Lung (tissue), 11 donors: ENCODE measurements at regions not wholly inside any gene's neighbourhood (a gene's known extent, or its start where the extent isn't known, plus 50 kb on each side); places are given as distances from the start of the nearest gene placed in this dataset.

Experiments
- ATAC-seq: fragments of 200-7000 bp; cut with Tn5 transposase; one replicate; pipeline ENCODE4 v1.9.1; 2020; ENCODE audit warnings: moderate number of reproducible peaks; ENCODE audit not compliant: insufficient read depth, low FRiP score
- DNase-seq, 3 donors: peaks; one replicate each; pipeline ENCODE4 v3.0.0-alpha.2; 2013 to 2017
- H3K27ac ChIP-seq, 2 donors: one replicate each; pipeline ENCODE4 v1.5.1; 2013; ENCODE audit warnings: mild to moderate bottlenecking in 2 of 2, moderate library complexity in 2 of 2, control low read depth in 1 of 2, inconsistent platforms in 1 of 2, low read depth in 1 of 2, low read length in 1 of 2
- H3K27me3 ChIP-seq, 3 donors: one replicate each; pipeline ENCODE4 v1.5.1; 2013; ENCODE audit warnings: low read length in 2 of 3; ENCODE audit not compliant: control insufficient read depth in 3 of 3, insufficient read depth in 3 of 3
- H3K36me3 ChIP-seq, 4 donors: one replicate each; pipeline ENCODE4 v1.5.1; 2013; ENCODE audit warnings: low read length in 4 of 4, mild to moderate bottlenecking in 1 of 4, moderate library complexity in 1 of 4; ENCODE audit not compliant: control insufficient read depth in 4 of 4, insufficient read depth in 4 of 4
- H3K4me1 ChIP-seq, 5 donors: one replicate each; pipeline ENCODE4 v1.5.1; 2013; ENCODE audit warnings: low read length in 5 of 5, mild to moderate bottlenecking in 2 of 5, moderate library complexity in 1 of 5; ENCODE audit not compliant: control insufficient read depth in 5 of 5, insufficient read depth in 5 of 5
- H3K4me3 ChIP-seq: one replicate; pipeline ENCODE4 v1.5.1; 2013; ENCODE audit warnings: mild to moderate bottlenecking, control low read depth, moderate library complexity
- H3K9ac ChIP-seq, 2 donors: one replicate each; pipeline ENCODE4 v1.5.1; 2013; ENCODE audit warnings: low read length in 2 of 2, control low read depth in 1 of 2; ENCODE audit not compliant: insufficient read depth in 1 of 2
- H3K9me3 ChIP-seq, 4 donors: one replicate each; pipeline ENCODE4 v1.5.1; 2013; ENCODE audit warnings: low read length in 3 of 4, mild to moderate bottlenecking in 1 of 4, moderate library complexity in 1 of 4; ENCODE audit not compliant: control insufficient read depth in 4 of 4, insufficient read depth in 3 of 4
- WGBS, 2 donors: extraction: QIAGEN DNeasy Blood & Tissue Kit; methylation state at CpG; one replicate each; pipeline ENCODE4 v1.1.7; 2013; 5-methylcytosine and 5-hydroxymethylcytosine counted together
- TF ChIP-seq, protein P1 (sequence below): IDR thresholded peaks from 2 replicates; pipeline ENCODE4 v1.5.1; 2012; ENCODE audit warnings: mild to moderate bottlenecking; ENCODE audit errors: control extremely low read depth, extremely low read depth
- donor health status: control.
- donor health status: control.
- donor health status: Bipolar disorder and iron deficiency.
- donor health status: healthy.
- donor health status: DM: yes; HTN: yes; CAD: no.

- Histone ChIP-seq H3K4me3 (no peak overlapping the region), H3K9ac (no peak overlapping the region), H3K4me1 (peaks cover 0 to 15% (median 0%) of the 10 kb centered on the region in 5 donors), H3K27ac (no peak overlapping the region), H3K9me3 (no peaks in the 10 kb centered on the region), H3K27me3 (no peaks in the 10 kb centered on the region), H3K36me3 (no peaks in the 10 kb centered on the region)
- TF ChIP-seq, protein P1, sequence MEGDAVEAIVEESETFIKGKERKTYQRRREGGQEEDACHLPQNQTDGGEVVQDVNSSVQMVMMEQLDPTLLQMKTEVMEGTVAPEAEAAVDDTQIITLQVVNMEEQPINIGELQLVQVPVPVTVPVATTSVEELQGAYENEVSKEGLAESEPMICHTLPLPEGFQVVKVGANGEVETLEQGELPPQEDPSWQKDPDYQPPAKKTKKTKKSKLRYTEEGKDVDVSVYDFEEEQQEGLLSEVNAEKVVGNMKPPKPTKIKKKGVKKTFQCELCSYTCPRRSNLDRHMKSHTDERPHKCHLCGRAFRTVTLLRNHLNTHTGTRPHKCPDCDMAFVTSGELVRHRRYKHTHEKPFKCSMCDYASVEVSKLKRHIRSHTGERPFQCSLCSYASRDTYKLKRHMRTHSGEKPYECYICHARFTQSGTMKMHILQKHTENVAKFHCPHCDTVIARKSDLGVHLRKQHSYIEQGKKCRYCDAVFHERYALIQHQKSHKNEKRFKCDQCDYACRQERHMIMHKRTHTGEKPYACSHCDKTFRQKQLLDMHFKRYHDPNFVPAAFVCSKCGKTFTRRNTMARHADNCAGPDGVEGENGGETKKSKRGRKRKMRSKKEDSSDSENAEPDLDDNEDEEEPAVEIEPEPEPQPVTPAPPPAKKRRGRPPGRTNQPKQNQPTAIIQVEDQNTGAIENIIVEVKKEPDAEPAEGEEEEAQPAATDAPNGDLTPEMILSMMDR = no peak
- DNase-seq (no peak), ATAC-seq (no peak)
- 59 to 65% methylated on average over 5 of the region's 5 CpGs for WGBS, 2 donors
These were observed 124.2 kb downstream of the APIP start for GRCh38 chr11:34791780-34792542.

DNA sequence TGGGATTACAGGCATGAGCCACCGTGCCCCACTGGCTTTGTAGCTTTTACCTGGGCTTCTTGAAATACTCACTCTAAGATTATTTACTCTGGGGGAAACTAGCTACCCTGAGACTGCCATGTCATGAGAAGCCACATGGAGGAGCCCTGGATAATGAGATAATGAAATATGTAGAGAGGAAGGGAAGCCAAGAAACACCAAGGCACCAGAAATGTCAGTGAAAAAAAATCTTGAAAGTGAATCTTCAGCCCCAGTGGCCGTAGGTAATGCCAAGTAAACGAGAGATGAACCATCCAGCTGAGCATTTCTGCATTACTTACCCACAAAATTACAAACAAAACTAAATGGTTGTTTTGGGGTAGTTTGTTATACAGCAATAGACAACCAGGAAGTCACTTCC lies 125.6 kb downstream of the APIP start:
- Histone ChIP-seq H3K4me3 (no peak overlapping the region), H3K9me3 (no peaks in the 10 kb centered on the region), H3K27me3 (no peaks in the 10 kb centered on the region), H3K4me1 (peaks cover 0 to 15% (median 0%) of the 10 kb centered on the region in 5 donors), H3K27ac (no peak overlapping the region), H3K9ac (no peak overlapping the region), H3K36me3 (no peaks in the 10 kb centered on the region)
- ATAC-seq = no peak
- TF ChIP-seq, protein P1 = no peak
- DNase-seq = no peak
- WGBS, 2 donors = 81 to 86% methylated on average over 3 of the region's 3 CpGs

GRCh38 chr11:34789196-34789834 lies 126.9 kb downstream of the APIP start:
- no peaks in the 10 kb centered on the region for H3K36me3 ChIP-seq
- no peak overlapping the region for H3K4me3 ChIP-seq
- peaks cover 0 to 15% (median 0%) of the 10 kb centered on the region in 5 donors for H3K4me1 ChIP-seq
- DNase-seq (no peak), ATAC-seq (no peak)
- no peak overlapping the region for H3K9ac ChIP-seq
- no peaks in the 10 kb centered on the region for H3K27me3 ChIP-seq
- WGBS, 2 donors = 76 to 90% methylated on average over 4 of the region's 4 CpGs
- no peak overlapping the region for H3K27ac ChIP-seq
- no peaks in the 10 kb centered on the region for H3K9me3 ChIP-seq
- TF ChIP-seq, protein P1 = no peak
